SK-N-SH (cell line): ENCODE measurements at regions not wholly inside any gene's neighbourhood (a gene's known extent, or its start where the extent isn't known, plus 50 kb on each side); places are given as distances from the start of the nearest gene placed in this dataset.

Experiments
- CTCF ChIA-PET: fragments of 300-600, 350-600 bp; formaldehyde crosslinking; extraction: SDS; loops from one replicate; lab custom pipeline; 2021; lab: Yijun Ruan, JAX
- POLR2A ChIA-PET: fragments of 350-600 bp; sonication (Branson Sonifier 250); formaldehyde crosslinking; extraction: SDS; loops from one replicate; lab custom pipeline; 2020; ENCODE audit warnings: antibody characterized with exemption, inconsistent platforms; lab: Yijun Ruan, JAX
- DNase-seq: peaks from one replicate; pipeline ENCODE4 v3.0.0; 2012
- H2AFZ ChIP-seq: fragments of 200-600 bp; sonication (generic); 2 replicates; pipeline ENCODE4 v1.8.1; 2016; ENCODE audit warnings: antibody characterized with exemption, mild to moderate bottlenecking, low read depth
- H3F3A ChIP-seq: fragments of 200-600 bp; sonication (generic); replicated peaks from 2 replicates; pipeline ENCODE3; 2016; ENCODE audit warnings: antibody characterized with exemption, mild to moderate bottlenecking; ENCODE audit not compliant: insufficient read depth
- H3K27ac ChIP-seq, 2 experiments: fragments of 200-500 bp in 1 of 2; fragments of 200-600 bp in 1 of 2; sonication (Bioruptor generic) in 1 of 2; sonication (generic), shearing (Covaris generic) in 1 of 2; 2 replicates each; pipeline versions ENCODE4 v1.5.1 to v1.6.1; 2014 to 2016; ENCODE audit warnings: low read depth in 2 of 2, inconsistent platforms in 1 of 2, low read length in 1 of 2, mild to moderate bottlenecking in 1 of 2, mixed read lengths in 1 of 2
- H3K27me3 ChIP-seq: fragments of 200-600 bp; sonication (generic), shearing (Covaris generic); 2 replicates; pipeline ENCODE4 v1.6.1; 2016; ENCODE audit warnings: mixed run types; ENCODE audit not compliant: insufficient read depth
- H3K36me3 ChIP-seq, 2 experiments: fragments of 200-500 bp in 1 of 2; fragments of 200-600 bp in 1 of 2; sonication (Bioruptor generic) in 1 of 2; sonication (generic) in 1 of 2; replicated peaks in 1 of 2; 2 replicates each; pipeline versions ENCODE3 to v1.5.1; 2014 to 2016; ENCODE audit warnings: low read length in 1 of 2, mild to moderate bottlenecking in 1 of 2; ENCODE audit not compliant: insufficient read depth in 2 of 2, control insufficient read depth in 1 of 2
- H3K4me1 ChIP-seq, 2 experiments: fragments of 200-500 bp in 1 of 2; fragments of 200-600 bp in 1 of 2; sonication (Bioruptor generic) in 1 of 2; sonication (generic), shearing (Covaris generic) in 1 of 2; 2 replicates each; pipeline versions ENCODE4 v1.5.1 to v1.6.1; 2014 to 2016; ENCODE audit warnings: low read depth in 1 of 2, low read length in 1 of 2, mixed run types in 1 of 2; ENCODE audit not compliant: insufficient read depth in 2 of 2, control insufficient read depth in 1 of 2
- H3K4me2 ChIP-seq: fragments of 200-600 bp; sonication (generic), shearing (Covaris generic); 2 replicates; pipeline ENCODE4 v1.6.1; 2017; ENCODE audit warnings: mixed run types
- H3K4me3 ChIP-seq, 2 experiments: fragments of 200-500 bp in 1 of 2; fragments of 200-600 bp in 1 of 2; sonication (Bioruptor generic) in 1 of 2; sonication (generic), shearing (Covaris generic) in 1 of 2; 2 replicates each; pipeline versions ENCODE4 v1.5.1 to v1.8.1; 2014 to 2016; ENCODE audit warnings: low read depth in 2 of 2, inconsistent platforms in 1 of 2, low read length in 1 of 2, mild to moderate bottlenecking in 1 of 2, mixed read lengths in 1 of 2, moderate library complexity in 1 of 2
- H3K79me2 ChIP-seq: fragments of 200-600 bp; sonication (generic); 2 replicates; pipeline ENCODE4 v1.8.1; 2017; ENCODE audit warnings: mild to moderate bottlenecking; ENCODE audit not compliant: insufficient read depth
- H3K9ac ChIP-seq: fragments of 200-600 bp; sonication (generic); 2 replicates; pipeline ENCODE4 v1.6.1; 2017; ENCODE audit warnings: mixed run types
- H3K9me2 ChIP-seq: fragments of 200-600 bp; sonication (generic); 2 replicates; pipeline ENCODE4 v1.6.1; 2017; ENCODE audit warnings: mixed run types
- H3K9me3 ChIP-seq: fragments of 200-600 bp; sonication (generic); 2 replicates; pipeline ENCODE4 v1.6.1; 2017; ENCODE audit warnings: mixed run types, mild to moderate bottlenecking, moderate library complexity
- H4K20me1 ChIP-seq: fragments of 200-600 bp; sonication (generic); 2 replicates; pipeline ENCODE4 v1.6.1; 2017; ENCODE audit warnings: mild to moderate bottlenecking, mixed run types; ENCODE audit not compliant: insufficient read depth
- CHD2 ChIP-seq: fragments of 150-350 bp; IDR thresholded peaks from 2 replicates; pipeline ENCODE4 v1.6.1; 2018; ENCODE audit warnings: low read length; ENCODE audit not compliant: partially characterized antibody
- ELF1 ChIP-seq: IDR thresholded peaks from 2 replicates; pipeline ENCODE4 v1.4.0; 2012
- EZH2phosphoT487 ChIP-seq: fragments of 200-600 bp; sonication (generic); IDR thresholded peaks from 2 replicates; pipeline ENCODE4 v1.6.1; 2017; ENCODE audit warnings: low read depth, mixed run types, mild to moderate bottlenecking, antibody characterized with exemption, moderate library complexity, borderline replicate concordance
- GABPA ChIP-seq: IDR thresholded peaks from 2 replicates; pipeline ENCODE4 v1.4.0; 2012; ENCODE audit warnings: low read depth, mild to moderate bottlenecking
- JUND ChIP-seq: IDR thresholded peaks from 2 replicates; pipeline ENCODE4 v1.4.0; 2012
- MEF2A ChIP-seq: IDR thresholded peaks from 2 replicates; pipeline ENCODE4 v1.4.0; 2012; ENCODE audit warnings: low read depth, borderline replicate concordance
- MXI1 ChIP-seq: IDR thresholded peaks from 2 replicates; pipeline ENCODE4 v1.6.1; 2012; ENCODE audit warnings: mild to moderate bottlenecking, low read depth, low read length, improper control_type of control experiment
- NRF1 ChIP-seq: IDR thresholded peaks from 2 replicates; pipeline ENCODE4 v1.6.1; 2012; ENCODE audit warnings: low read depth, mild to moderate bottlenecking, low read length
- POLR2AphosphoS5 ChIP-seq: IDR thresholded peaks from 2 replicates; pipeline ENCODE4 v1.6.1; 2012; ENCODE audit warnings: low read depth, low read length
- RAD21 ChIP-seq: IDR thresholded peaks from 2 replicates; pipeline ENCODE4 v1.6.1; 2012; ENCODE audit warnings: mild to moderate bottlenecking, low read length
- RCOR1 ChIP-seq: fragments of 150-350 bp; IDR thresholded peaks from 2 replicates; pipeline ENCODE4 v1.6.1; 2017; ENCODE audit warnings: antibody characterized with exemption, low read length
- RXRA ChIP-seq: IDR thresholded peaks from 2 replicates; pipeline ENCODE4 v1.4.0; 2012; ENCODE audit warnings: low read depth, mild to moderate bottlenecking, borderline replicate concordance
- SIN3A ChIP-seq: IDR thresholded peaks from 2 replicates; pipeline ENCODE4 v1.6.1; 2012; ENCODE audit warnings: low read depth, mild to moderate bottlenecking, low read length, moderate library complexity, borderline replicate concordance
- TCF12 ChIP-seq: IDR thresholded peaks from 2 replicates; pipeline ENCODE4 v1.4.0; 2012
- TEAD4 ChIP-seq: IDR thresholded peaks from 2 replicates; pipeline ENCODE4 v1.4.0; 2012; ENCODE audit warnings: mild to moderate bottlenecking, borderline replicate concordance; ENCODE audit not compliant: insufficient read depth
- YY1 ChIP-seq: IDR thresholded peaks from 2 replicates; pipeline ENCODE4 v1.4.0; 2012; ENCODE audit warnings: low read depth, mild to moderate bottlenecking
- WGBS: methylation state at CpG from one replicate; pipeline ENCODE4 v1.1.6; 2017; ENCODE audit warnings: low lambda C conversion rate; 5-methylcytosine and 5-hydroxymethylcytosine counted together
- TF ChIP-seq, protein P1 (sequence below): IDR thresholded peaks from 2 replicates; pipeline ENCODE4 v1.4.0; 2012; ENCODE audit warnings: low read depth
- TF ChIP-seq, protein P2 (sequence below): IDR thresholded peaks from 2 replicates; pipeline ENCODE4 v1.4.0; 2012; ENCODE audit warnings: low read depth, borderline replicate concordance
- TF ChIP-seq, protein P3 (sequence below): fragments of 150-350 bp; IDR thresholded peaks from 2 replicates; pipeline ENCODE4 v1.6.1; 2017; ENCODE audit warnings: antibody characterized with exemption, low read length, low read depth, borderline replicate concordance
- TF ChIP-seq, protein P4 (sequence below): IDR thresholded peaks from 2 replicates; pipeline ENCODE4; 2012
- TF ChIP-seq, protein P5 (sequence below): IDR thresholded peaks from 2 replicates; pipeline ENCODE4 v1.4.0; 2012; ENCODE audit warnings: low read depth, borderline replicate concordance
- TF ChIP-seq, protein P6 (sequence below): IDR thresholded peaks from 2 replicates; pipeline ENCODE4 v1.6.1; 2012; ENCODE audit warnings: mild to moderate bottlenecking, low read depth, low read length, moderate library complexity

DNA sequence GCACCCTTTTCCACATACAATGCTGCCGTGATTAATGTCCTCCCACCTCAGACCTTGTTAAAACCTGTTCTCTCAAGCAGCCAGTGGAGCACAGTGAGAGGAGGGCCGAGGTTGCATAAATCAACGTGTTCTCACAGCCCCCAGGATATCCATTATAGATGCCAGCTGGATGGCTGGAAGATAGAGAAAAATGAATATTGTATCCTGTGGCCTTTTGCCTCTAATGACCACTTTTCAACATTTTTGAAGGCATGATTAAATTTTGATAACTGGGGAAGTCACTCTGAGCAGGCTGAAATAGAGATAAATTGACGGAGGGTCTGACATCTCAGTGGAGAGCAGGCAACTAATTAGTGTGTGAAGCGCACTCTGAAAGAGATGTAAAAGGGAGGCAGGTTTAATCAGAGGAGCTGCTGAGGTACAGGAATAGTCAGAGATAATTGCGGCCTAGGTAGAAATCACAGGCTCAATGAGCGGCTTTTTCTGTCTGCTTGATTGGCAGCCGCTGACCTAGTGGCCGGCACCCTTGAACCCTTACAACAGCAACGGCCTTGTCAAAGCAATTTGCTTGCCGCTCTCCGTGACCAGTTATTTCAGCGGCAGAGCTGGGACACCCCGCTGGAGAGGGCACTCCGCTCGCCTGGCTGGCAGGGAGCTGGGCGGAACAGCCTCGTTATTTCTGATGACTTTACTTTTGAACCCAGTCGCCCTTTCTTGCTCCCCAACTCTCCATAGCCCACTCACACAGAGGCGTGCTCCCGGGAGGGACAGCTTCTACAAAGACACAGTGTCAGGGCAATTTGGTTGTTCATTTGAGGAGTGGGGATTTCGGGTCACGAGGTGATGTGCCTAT is 560.7 kb downstream of the PSAT1 start (continued):
- TF ChIP-seq, protein P1, sequence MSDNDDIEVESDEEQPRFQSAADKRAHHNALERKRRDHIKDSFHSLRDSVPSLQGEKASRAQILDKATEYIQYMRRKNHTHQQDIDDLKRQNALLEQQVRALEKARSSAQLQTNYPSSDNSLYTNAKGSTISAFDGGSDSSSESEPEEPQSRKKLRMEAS: no peak
- TF ChIP-seq, protein P2, sequence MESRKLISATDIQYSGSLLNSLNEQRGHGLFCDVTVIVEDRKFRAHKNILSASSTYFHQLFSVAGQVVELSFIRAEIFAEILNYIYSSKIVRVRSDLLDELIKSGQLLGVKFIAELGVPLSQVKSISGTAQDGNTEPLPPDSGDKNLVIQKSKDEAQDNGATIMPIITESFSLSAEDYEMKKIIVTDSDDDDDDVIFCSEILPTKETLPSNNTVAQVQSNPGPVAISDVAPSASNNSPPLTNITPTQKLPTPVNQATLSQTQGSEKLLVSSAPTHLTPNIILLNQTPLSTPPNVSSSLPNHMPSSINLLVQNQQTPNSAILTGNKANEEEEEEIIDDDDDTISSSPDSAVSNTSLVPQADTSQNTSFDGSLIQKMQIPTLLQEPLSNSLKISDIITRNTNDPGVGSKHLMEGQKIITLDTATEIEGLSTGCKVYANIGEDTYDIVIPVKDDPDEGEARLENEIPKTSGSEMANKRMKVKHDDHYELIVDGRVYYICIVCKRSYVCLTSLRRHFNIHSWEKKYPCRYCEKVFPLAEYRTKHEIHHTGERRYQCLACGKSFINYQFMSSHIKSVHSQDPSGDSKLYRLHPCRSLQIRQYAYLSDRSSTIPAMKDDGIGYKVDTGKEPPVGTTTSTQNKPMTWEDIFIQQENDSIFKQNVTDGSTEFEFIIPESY: no peak
- TF ChIP-seq RAD21 (no peak; the same call in 1 of the 2 replicates), EZH2phosphoT487 (no peak), GABPA (no peak), JUND (no peak), NRF1 (no peak)
- TF ChIP-seq, protein P3, sequence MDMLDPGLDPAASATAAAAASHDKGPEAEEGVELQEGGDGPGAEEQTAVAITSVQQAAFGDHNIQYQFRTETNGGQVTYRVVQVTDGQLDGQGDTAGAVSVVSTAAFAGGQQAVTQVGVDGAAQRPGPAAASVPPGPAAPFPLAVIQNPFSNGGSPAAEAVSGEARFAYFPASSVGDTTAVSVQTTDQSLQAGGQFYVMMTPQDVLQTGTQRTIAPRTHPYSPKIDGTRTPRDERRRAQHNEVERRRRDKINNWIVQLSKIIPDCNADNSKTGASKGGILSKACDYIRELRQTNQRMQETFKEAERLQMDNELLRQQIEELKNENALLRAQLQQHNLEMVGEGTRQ: no peak

DNA sequence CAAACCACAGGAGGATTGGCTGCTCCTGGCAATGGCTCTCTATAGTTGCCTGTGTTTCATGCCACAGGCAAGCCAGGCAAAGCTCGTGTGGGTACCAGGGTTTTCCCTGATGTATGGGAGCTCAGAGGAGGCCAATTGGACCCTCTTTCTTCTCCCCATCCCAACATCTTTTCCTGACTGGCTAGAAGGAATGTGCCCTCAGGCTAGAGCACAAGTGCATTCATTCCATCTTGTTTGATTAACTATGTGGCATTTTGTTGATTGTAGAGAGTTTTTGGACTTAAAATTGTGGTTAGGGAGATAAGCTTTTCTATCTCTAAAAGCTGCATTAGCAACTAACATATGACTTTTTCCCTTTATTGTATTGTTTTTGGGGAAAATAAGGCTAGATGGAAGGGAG is 561.3 kb downstream of the PSAT1 start:
- H3K27ac ChIP-seq: peak overlapping the region in 1 of 2 experiments; percentile 81; a peak in 1 of 4 replicates
- no peaks in the 10 kb centered on the region for H3K9me3 ChIP-seq
- H3K79me2 ChIP-seq: no peaks in the 10 kb centered on the region
- DNase-seq: peak; percentile 6
- POLR2A ChIA-PET: no interaction called here
- no peak overlapping the region for H2AFZ ChIP-seq
- no peaks in the 10 kb centered on the region for H3K27me3 ChIP-seq
- 100% methylated on average over 1 of the region's 1 CpG for WGBS
- H3K36me3 ChIP-seq: no peaks in the 10 kb centered on the region
- CTCF ChIA-PET: interaction anchor here (0.9 to 1.0 kb wide), 3 partner anchors 19 to 37 kb away, joined by 3 to 5 read pairs (median 3); no protein-coding TSS in a partner anchor
- H3F3A ChIP-seq: no peaks in the 10 kb centered on the region
- no peak overlapping the region for H3K4me3 ChIP-seq
- peaks cover 8 to 18% of the 10 kb centered on the region in 2 experiments; a peak in 3 of 4 replicates for H3K4me1 ChIP-seq
- no peak overlapping the region for H3K4me2 ChIP-seq
- H4K20me1 ChIP-seq: no peaks in the 10 kb centered on the region
- H3K9me2 ChIP-seq: no peaks in the 10 kb centered on the region
- no peak overlapping the region for H3K9ac ChIP-seq
- TF ChIP-seq MXI1: no peak
- TF ChIP-seq, protein P4, sequence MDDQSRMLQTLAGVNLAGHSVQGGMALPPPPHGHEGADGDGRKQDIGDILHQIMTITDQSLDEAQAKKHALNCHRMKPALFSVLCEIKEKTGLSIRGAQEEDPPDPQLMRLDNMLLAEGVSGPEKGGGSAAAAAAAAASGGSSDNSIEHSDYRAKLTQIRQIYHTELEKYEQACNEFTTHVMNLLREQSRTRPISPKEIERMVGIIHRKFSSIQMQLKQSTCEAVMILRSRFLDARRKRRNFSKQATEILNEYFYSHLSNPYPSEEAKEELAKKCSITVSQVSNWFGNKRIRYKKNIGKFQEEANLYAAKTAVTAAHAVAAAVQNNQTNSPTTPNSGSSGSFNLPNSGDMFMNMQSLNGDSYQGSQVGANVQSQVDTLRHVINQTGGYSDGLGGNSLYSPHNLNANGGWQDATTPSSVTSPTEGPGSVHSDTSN: no peak
- no peak for TF ChIP-seq RAD21
- TF ChIP-seq YY1: no peak
- TF ChIP-seq CHD2: no peak
- no peak for TF ChIP-seq ELF1
- no peak for TF ChIP-seq POLR2AphosphoS5
- TF ChIP-seq, protein P5, sequence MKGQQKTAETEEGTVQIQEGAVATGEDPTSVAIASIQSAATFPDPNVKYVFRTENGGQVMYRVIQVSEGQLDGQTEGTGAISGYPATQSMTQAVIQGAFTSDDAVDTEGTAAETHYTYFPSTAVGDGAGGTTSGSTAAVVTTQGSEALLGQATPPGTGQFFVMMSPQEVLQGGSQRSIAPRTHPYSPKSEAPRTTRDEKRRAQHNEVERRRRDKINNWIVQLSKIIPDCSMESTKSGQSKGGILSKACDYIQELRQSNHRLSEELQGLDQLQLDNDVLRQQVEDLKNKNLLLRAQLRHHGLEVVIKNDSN: no peak
- no peak for TF ChIP-seq SIN3A
- no peak for TF ChIP-seq MEF2A
- TF ChIP-seq, protein P1: no peak
- no peak for TF ChIP-seq RCOR1
- no peak for TF ChIP-seq RXRA
- TF ChIP-seq, protein P6, sequence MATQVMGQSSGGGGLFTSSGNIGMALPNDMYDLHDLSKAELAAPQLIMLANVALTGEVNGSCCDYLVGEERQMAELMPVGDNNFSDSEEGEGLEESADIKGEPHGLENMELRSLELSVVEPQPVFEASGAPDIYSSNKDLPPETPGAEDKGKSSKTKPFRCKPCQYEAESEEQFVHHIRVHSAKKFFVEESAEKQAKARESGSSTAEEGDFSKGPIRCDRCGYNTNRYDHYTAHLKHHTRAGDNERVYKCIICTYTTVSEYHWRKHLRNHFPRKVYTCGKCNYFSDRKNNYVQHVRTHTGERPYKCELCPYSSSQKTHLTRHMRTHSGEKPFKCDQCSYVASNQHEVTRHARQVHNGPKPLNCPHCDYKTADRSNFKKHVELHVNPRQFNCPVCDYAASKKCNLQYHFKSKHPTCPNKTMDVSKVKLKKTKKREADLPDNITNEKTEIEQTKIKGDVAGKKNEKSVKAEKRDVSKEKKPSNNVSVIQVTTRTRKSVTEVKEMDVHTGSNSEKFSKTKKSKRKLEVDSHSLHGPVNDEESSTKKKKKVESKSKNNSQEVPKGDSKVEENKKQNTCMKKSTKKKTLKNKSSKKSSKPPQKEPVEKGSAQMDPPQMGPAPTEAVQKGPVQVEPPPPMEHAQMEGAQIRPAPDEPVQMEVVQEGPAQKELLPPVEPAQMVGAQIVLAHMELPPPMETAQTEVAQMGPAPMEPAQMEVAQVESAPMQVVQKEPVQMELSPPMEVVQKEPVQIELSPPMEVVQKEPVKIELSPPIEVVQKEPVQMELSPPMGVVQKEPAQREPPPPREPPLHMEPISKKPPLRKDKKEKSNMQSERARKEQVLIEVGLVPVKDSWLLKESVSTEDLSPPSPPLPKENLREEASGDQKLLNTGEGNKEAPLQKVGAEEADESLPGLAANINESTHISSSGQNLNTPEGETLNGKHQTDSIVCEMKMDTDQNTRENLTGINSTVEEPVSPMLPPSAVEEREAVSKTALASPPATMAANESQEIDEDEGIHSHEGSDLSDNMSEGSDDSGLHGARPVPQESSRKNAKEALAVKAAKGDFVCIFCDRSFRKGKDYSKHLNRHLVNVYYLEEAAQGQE: no peak
- no peak for TF ChIP-seq TCF12
- no peak for TF ChIP-seq TEAD4
